NT2/D1 (cell line): ENCODE measurements at regions not wholly inside any gene's neighbourhood (a gene's known extent, or its start where the extent isn't known, plus 50 kb on each side); places are given as distances from the start of the nearest gene placed in this dataset.
"Not testable (repeated sequence)": the region's sequence is repeated elsewhere in the genome, so short reads cannot be mapped to it uniquely, and the experiment has no call there.

Experiments
- DNase-seq: peaks from one replicate; pipeline ENCODE4 v3.0.0-alpha.2; 2011; ENCODE audit warnings: low read depth, low spot score
- H3K27me3 ChIP-seq: 2 replicates; pipeline ENCODE4 v1.6.0; 2011; ENCODE audit warnings: mild to moderate bottlenecking; ENCODE audit not compliant: insufficient read length, insufficient read depth
- H3K36me3 ChIP-seq: 2 replicates; pipeline ENCODE4 v1.6.1; 2011; ENCODE audit warnings: mild to moderate bottlenecking, low read length, mixed read lengths; ENCODE audit not compliant: insufficient read depth, insufficient read length
- H3K4me1 ChIP-seq: 2 replicates; pipeline ENCODE4 v1.5.1; 2011; ENCODE audit not compliant: insufficient read depth, insufficient read length
- H3K4me3 ChIP-seq: 2 replicates; pipeline ENCODE4 v1.5.1; 2011; ENCODE audit warnings: low read depth; ENCODE audit not compliant: insufficient read length
- H3K9ac ChIP-seq: 2 replicates; pipeline ENCODE4 v1.6.0; 2011; ENCODE audit warnings: low read depth; ENCODE audit not compliant: insufficient read length
- H3K9me3 ChIP-seq: 2 replicates; pipeline ENCODE4 v1.5.1; 2011; ENCODE audit warnings: mild to moderate bottlenecking, low read length; ENCODE audit not compliant: insufficient read depth
- SUZ12 ChIP-seq: IDR thresholded peaks from 2 replicates; pipeline ENCODE4 v1.6.1; 2011; ENCODE audit not compliant: insufficient read length, insufficient read depth; ENCODE audit errors: extremely low read depth
- YY1 ChIP-seq: IDR thresholded peaks from 2 replicates; pipeline ENCODE4 v1.6.1; 2011; ENCODE audit not compliant: insufficient read length, insufficient read depth
- ZNF274 ChIP-seq: IDR thresholded peaks from 2 replicates; pipeline ENCODE4 v1.6.1; 2011; ENCODE audit warnings: mild to moderate bottlenecking, low read depth, low read length

- DNase-seq = no peak
- Histone ChIP-seq H3K9ac (no peak overlapping the region), H3K4me1 (no peaks in the 10 kb centered on the region), H3K9me3 (peaks cover 13% of the 10 kb centered on the region; the same call in 1 of the 2 replicates), H3K4me3 (no peak overlapping the region), H3K36me3 (peaks cover 6% of the 10 kb centered on the region), H3K27me3 (no peaks in the 10 kb centered on the region)
- TF ChIP-seq YY1 (no peak), SUZ12 (no peak), ZNF274 (no peak)
Observed at GRCh38 chr1:148307583-148308185, 155.6 kb upstream of the NBPF11 start.

GRCh38 chr1:148304935-148305334 lies 152.9 kb upstream of the NBPF11 start:
- not testable (repeated sequence) for H3K9ac ChIP-seq, DNase-seq, H3K4me3 ChIP-seq, H3K36me3 ChIP-seq, H3K27me3 ChIP-seq, H3K9me3 ChIP-seq, H3K4me1 ChIP-seq

GRCh38 chr1:148302586-148303364 lies 150.7 kb upstream of the NBPF11 start:
- H3K9me3 ChIP-seq, H3K27me3 ChIP-seq, DNase-seq, H3K4me1 ChIP-seq, H3K36me3 ChIP-seq: not testable (repeated sequence)
- peak overlapping the region; percentile 89 for H3K9ac ChIP-seq
- peak overlapping the region; percentile 54 for H3K4me3 ChIP-seq

GRCh38 chr1:148297852-148298251 lies 145.8 kb upstream of the NBPF11 start:
- H3K27me3 ChIP-seq, H3K36me3 ChIP-seq, H3K9ac ChIP-seq, DNase-seq, H3K4me3 ChIP-seq, H3K4me1 ChIP-seq: not testable (repeated sequence)
- H3K9me3 ChIP-seq = peaks cover 15% of the 10 kb centered on the region

GRCh38 chr1:148296511-148296910 lies 144.4 kb upstream of the NBPF11 start:
- Histone ChIP-seq H3K9me3 (peaks cover 15% of the 10 kb centered on the region), H3K4me3 (no peak overlapping the region), H3K4me1 (no peaks in the 10 kb centered on the region), H3K27me3 (no peaks in the 10 kb centered on the region), H3K9ac (no peak overlapping the region), H3K36me3 (no peaks in the 10 kb centered on the region)
- DNase-seq = no peak
- no peak for TF ChIP-seq SUZ12
- TF ChIP-seq ZNF274 = no peak
- TF ChIP-seq YY1 = no peak

GRCh38 chr1:148294116-148294807 lies 142.2 kb upstream of the NBPF11 start:
- H3K9ac ChIP-seq = no peak overlapping the region
- H3K36me3 ChIP-seq = no peaks in the 10 kb centered on the region
- peaks cover 15% of the 10 kb centered on the region for H3K9me3 ChIP-seq
- DNase-seq = no peak
- no peaks in the 10 kb centered on the region for H3K27me3 ChIP-seq
- no peaks in the 10 kb centered on the region for H3K4me1 ChIP-seq
- TF ChIP-seq SUZ12 = no peak
- no peak for TF ChIP-seq YY1
- TF ChIP-seq ZNF274 = no peak
- no peak overlapping the region for H3K4me3 ChIP-seq

GRCh38 chr1:148293651-148294050 lies 141.6 kb upstream of the NBPF11 start:
- Histone ChIP-seq H3K9ac (no peak overlapping the region), H3K9me3 (peaks cover 15% of the 10 kb centered on the region), H3K4me3 (no peak overlapping the region), H3K27me3 (no peaks in the 10 kb centered on the region), H3K4me1 (no peaks in the 10 kb centered on the region), H3K36me3 (no peaks in the 10 kb centered on the region)
- TF ChIP-seq YY1 (no peak), SUZ12 (no peak), ZNF274 (no peak)
- DNase-seq = no peak

- Histone ChIP-seq H3K9ac (no peak overlapping the region), H3K9me3 (peaks cover 15% of the 10 kb centered on the region), H3K36me3 (no peaks in the 10 kb centered on the region), H3K27me3 (no peaks in the 10 kb centered on the region), H3K4me3 (no peak overlapping the region), H3K4me1 (no peaks in the 10 kb centered on the region)
- no peak for TF ChIP-seq YY1
- TF ChIP-seq ZNF274 = no peak
- no peak for TF ChIP-seq SUZ12
- DNase-seq = no peak
Observed at GRCh38 chr1:148292915-148293314, 140.8 kb upstream of the NBPF11 start.
